ENCODE measurements at regions not wholly inside any gene's neighbourhood (a gene's known extent, or its start where the extent isn't known, plus 50 kb on each side); places are given as distances from the start of the nearest gene placed in this dataset.

- Mint-ChIP-seq H3K36me3 (ENCODE audit: unreplicated experiment) (no peaks in the 10 kb centered on the region), H3K4me3 (ENCODE audit: unreplicated experiment) (no peak overlapping the region), H3K4me1 (ENCODE audit: unreplicated experiment) (no peaks in the 10 kb centered on the region), H3K27ac (ENCODE audit: unreplicated experiment) (no peak overlapping the region), H3K27me3 (ENCODE audit: unreplicated experiment) (no peaks in the 10 kb centered on the region), H3K9me3 (ENCODE audit: unreplicated experiment) (peaks cover 3% of the 10 kb centered on the region)
- TF ChIP-seq CTCF (IDR thresholded peaks at IDR 0.05) = no peak
- no peak for DNase-seq (ENCODE audit: extremely low spot score, unreplicated experiment)
Observed at GRCh38 chr2:78202366-78202765, 680.2 kb upstream of the LRRTM4 start.

- H3K27ac Mint-ChIP-seq (ENCODE audit: unreplicated experiment) = no peak overlapping the region
- H3K36me3 Mint-ChIP-seq (ENCODE audit: unreplicated experiment) = no peaks in the 10 kb centered on the region
- H3K9me3 Mint-ChIP-seq (ENCODE audit: unreplicated experiment) = peaks cover 3% of the 10 kb centered on the region
- no peaks in the 10 kb centered on the region for H3K27me3 Mint-ChIP-seq (ENCODE audit: unreplicated experiment)
- TF ChIP-seq CTCF (IDR thresholded peaks at IDR 0.05) = no peak
- H3K4me3 Mint-ChIP-seq (ENCODE audit: unreplicated experiment) = no peak overlapping the region
- DNase-seq (ENCODE audit: extremely low spot score, unreplicated experiment) = no peak
- no peaks in the 10 kb centered on the region for H3K4me1 Mint-ChIP-seq (ENCODE audit: unreplicated experiment)
Observed at GRCh38 chr2:78202986-78203670, 681.0 kb upstream of the LRRTM4 start.

- Mint-ChIP-seq H3K9me3 (ENCODE audit: unreplicated experiment) (no peaks in the 10 kb centered on the region), H3K4me3 (ENCODE audit: unreplicated experiment) (no peak overlapping the region), H3K4me1 (ENCODE audit: unreplicated experiment) (no peaks in the 10 kb centered on the region), H3K27ac (ENCODE audit: unreplicated experiment) (no peak overlapping the region), H3K36me3 (ENCODE audit: unreplicated experiment) (no peaks in the 10 kb centered on the region), H3K27me3 (ENCODE audit: unreplicated experiment) (no peaks in the 10 kb centered on the region)
- no peak for TF ChIP-seq CTCF (IDR thresholded peaks at IDR 0.05)
- no peak for DNase-seq (ENCODE audit: extremely low spot score, unreplicated experiment)
Observed at GRCh38 chr2:78218066-78218465, 695.9 kb upstream of the LRRTM4 start.

- H3K27me3 Mint-ChIP-seq (ENCODE audit: unreplicated experiment) = no peaks in the 10 kb centered on the region
- no peak for TF ChIP-seq CTCF (IDR thresholded peaks at IDR 0.05)
Observed at GRCh38 chr2:78237704-78238103, 715.5 kb upstream of the LRRTM4 start.

GRCh38 chr2:78245394-78246135 lies 723.4 kb upstream of the LRRTM4 start:
- no peak for TF ChIP-seq CTCF (IDR thresholded peaks at IDR 0.05)
- DNase-seq (ENCODE audit: extremely low spot score, unreplicated experiment) = no peak
- H3K9me3 Mint-ChIP-seq (ENCODE audit: unreplicated experiment) = peaks cover 19% of the 10 kb centered on the region

More at GRCh38 chr2:78237704-78238103, 715.5 kb upstream of the LRRTM4 start:
- no peak overlapping the region for H3K4me3 Mint-ChIP-seq (ENCODE audit: unreplicated experiment)
- no peaks in the 10 kb centered on the region for H3K36me3 Mint-ChIP-seq (ENCODE audit: unreplicated experiment)
- no peaks in the 10 kb centered on the region for H3K4me1 Mint-ChIP-seq (ENCODE audit: unreplicated experiment)
- no peak for DNase-seq (ENCODE audit: extremely low spot score, unreplicated experiment)
- H3K9me3 Mint-ChIP-seq (ENCODE audit: unreplicated experiment) = peaks cover 5% of the 10 kb centered on the region
- no peak overlapping the region for H3K27ac Mint-ChIP-seq (ENCODE audit: unreplicated experiment)

More at GRCh38 chr2:78245394-78246135, 723.4 kb upstream of the LRRTM4 start:
- Mint-ChIP-seq H3K36me3 (ENCODE audit: unreplicated experiment) (no peaks in the 10 kb centered on the region), H3K27me3 (ENCODE audit: unreplicated experiment) (no peaks in the 10 kb centered on the region), H3K4me3 (ENCODE audit: unreplicated experiment) (no peak overlapping the region), H3K4me1 (ENCODE audit: unreplicated experiment) (no peaks in the 10 kb centered on the region), H3K27ac (ENCODE audit: unreplicated experiment) (no peak overlapping the region)
